Endothelial cell (in vitro differentiated cells): ENCODE measurements at regions not wholly inside any gene's neighbourhood (a gene's known extent, or its start where the extent isn't known, plus 50 kb on each side); places are given as distances from the start of the nearest gene placed in this dataset.
"Not testable (repeated sequence)": the region's sequence is repeated elsewhere in the genome, so short reads cannot be mapped to it uniquely, and the experiment has no call there.

Source experiments
- DNase-seq: peaks from one replicate; pipeline ENCODE4 v3.0.0; 2021; ENCODE audit warnings: low spot score
- H3K27ac Mint-ChIP-seq: one replicate; pipeline ENCODE4 v1.8.0; 2021; ENCODE audit warnings: mixed read lengths, inconsistent platforms; ENCODE audit not compliant: unreplicated experiment
- H3K27me3 Mint-ChIP-seq: one replicate; pipeline ENCODE4 v1.8.0; 2021; ENCODE audit warnings: mild to moderate bottlenecking, moderate library complexity, mixed read lengths, inconsistent platforms; ENCODE audit not compliant: unreplicated experiment
- H3K36me3 Mint-ChIP-seq: one replicate; pipeline ENCODE4 v1.8.0; 2021; ENCODE audit warnings: mild to moderate bottlenecking, low read depth, mixed read lengths, inconsistent platforms; ENCODE audit not compliant: unreplicated experiment
- H3K4me1 Mint-ChIP-seq: one replicate; pipeline ENCODE4 v1.8.0; 2021; ENCODE audit warnings: mild to moderate bottlenecking, mixed read lengths, inconsistent platforms; ENCODE audit not compliant: unreplicated experiment
- H3K4me3 Mint-ChIP-seq: one replicate; pipeline ENCODE4 v1.8.0; 2021; ENCODE audit warnings: mild to moderate bottlenecking, mixed read lengths, inconsistent platforms; ENCODE audit not compliant: unreplicated experiment
- H3K9me3 Mint-ChIP-seq: one replicate; pipeline ENCODE4 v1.8.0; 2021; ENCODE audit warnings: mixed read lengths, inconsistent platforms; ENCODE audit not compliant: unreplicated experiment
- TF ChIP-seq, protein P1 (sequence below): fragments of 200-600 bp; sonication (generic); IDR thresholded peaks from one replicate; pipeline ENCODE4 v1.5.0; 2021; ENCODE audit warnings: antibody characterized with exemption; ENCODE audit not compliant: unreplicated experiment

- H3K27ac Mint-ChIP-seq: no peak overlapping the region
- TF ChIP-seq, protein P1, sequence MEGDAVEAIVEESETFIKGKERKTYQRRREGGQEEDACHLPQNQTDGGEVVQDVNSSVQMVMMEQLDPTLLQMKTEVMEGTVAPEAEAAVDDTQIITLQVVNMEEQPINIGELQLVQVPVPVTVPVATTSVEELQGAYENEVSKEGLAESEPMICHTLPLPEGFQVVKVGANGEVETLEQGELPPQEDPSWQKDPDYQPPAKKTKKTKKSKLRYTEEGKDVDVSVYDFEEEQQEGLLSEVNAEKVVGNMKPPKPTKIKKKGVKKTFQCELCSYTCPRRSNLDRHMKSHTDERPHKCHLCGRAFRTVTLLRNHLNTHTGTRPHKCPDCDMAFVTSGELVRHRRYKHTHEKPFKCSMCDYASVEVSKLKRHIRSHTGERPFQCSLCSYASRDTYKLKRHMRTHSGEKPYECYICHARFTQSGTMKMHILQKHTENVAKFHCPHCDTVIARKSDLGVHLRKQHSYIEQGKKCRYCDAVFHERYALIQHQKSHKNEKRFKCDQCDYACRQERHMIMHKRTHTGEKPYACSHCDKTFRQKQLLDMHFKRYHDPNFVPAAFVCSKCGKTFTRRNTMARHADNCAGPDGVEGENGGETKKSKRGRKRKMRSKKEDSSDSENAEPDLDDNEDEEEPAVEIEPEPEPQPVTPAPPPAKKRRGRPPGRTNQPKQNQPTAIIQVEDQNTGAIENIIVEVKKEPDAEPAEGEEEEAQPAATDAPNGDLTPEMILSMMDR: no peak
- no peaks in the 10 kb centered on the region for H3K9me3 Mint-ChIP-seq
- peaks cover 2% of the 10 kb centered on the region for H3K27me3 Mint-ChIP-seq
- H3K36me3 Mint-ChIP-seq: no peaks in the 10 kb centered on the region
- H3K4me1 Mint-ChIP-seq: no peaks in the 10 kb centered on the region
- no peak for DNase-seq
- H3K4me3 Mint-ChIP-seq: no peak overlapping the region
Observed at GRCh38 chr5:89168766-89169165, 285.8 kb upstream of the MEF2C start.

DNA sequence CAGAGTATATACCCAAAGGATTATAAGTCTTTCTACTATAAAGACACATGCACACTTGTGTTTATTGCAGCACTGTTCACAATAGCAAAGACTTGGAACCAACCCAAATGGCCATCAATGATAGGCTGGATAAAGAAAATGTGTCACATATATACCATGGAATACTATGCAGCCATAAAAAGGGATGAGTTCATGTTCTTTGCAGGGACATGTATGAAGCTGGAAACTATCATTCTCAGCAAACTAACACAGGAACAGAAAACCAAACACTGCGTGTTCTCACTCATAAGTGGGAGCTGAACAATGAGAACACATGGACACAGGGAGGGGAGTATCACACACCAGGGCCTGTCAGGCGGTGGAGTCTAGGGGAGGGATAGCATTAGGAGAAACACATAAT, 281.7 kb upstream of the MEF2C start:
- not testable (repeated sequence) for H3K27ac Mint-ChIP-seq, H3K9me3 Mint-ChIP-seq, H3K4me3 Mint-ChIP-seq, H3K36me3 Mint-ChIP-seq, H3K27me3 Mint-ChIP-seq, H3K4me1 Mint-ChIP-seq, DNase-seq

- no peaks in the 10 kb centered on the region for H3K27me3 Mint-ChIP-seq
- no peaks in the 10 kb centered on the region for H3K4me1 Mint-ChIP-seq
- TF ChIP-seq, protein P1: no peak
- no peak for DNase-seq
- no peaks in the 10 kb centered on the region for H3K9me3 Mint-ChIP-seq
- H3K4me3 Mint-ChIP-seq: no peak overlapping the region
- no peak overlapping the region for H3K27ac Mint-ChIP-seq
- no peaks in the 10 kb centered on the region for H3K36me3 Mint-ChIP-seq
Observed at GRCh38 chr5:89156226-89156625, 273.2 kb upstream of the MEF2C start.

DNA sequence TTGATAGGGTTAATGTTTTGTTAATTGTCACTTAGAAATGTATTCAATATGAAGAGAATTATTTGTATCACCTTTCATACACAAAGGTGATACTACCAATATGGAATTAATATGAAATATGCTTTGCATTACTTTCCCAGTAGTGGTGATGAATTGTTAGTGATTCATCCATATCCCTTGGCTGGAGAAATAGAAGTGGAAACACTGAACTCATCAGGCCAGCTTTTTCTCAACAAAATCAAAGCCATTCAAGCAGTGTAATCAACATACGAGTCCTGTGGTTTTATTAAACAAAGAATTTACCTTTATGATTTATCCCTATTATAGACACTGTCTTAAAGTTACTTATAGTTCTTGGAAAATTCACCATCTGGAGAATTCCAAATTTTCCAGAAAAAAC, 264.0 kb upstream of the MEF2C start:
- TF ChIP-seq, protein P1: no peak

GRCh38 chr5:89137148-89137547, 254.2 kb upstream of the MEF2C start:
- H3K9me3 Mint-ChIP-seq: no peaks in the 10 kb centered on the region
- H3K27ac Mint-ChIP-seq: no peak overlapping the region
- TF ChIP-seq, protein P1: no peak
- no peak for DNase-seq
- no peaks in the 10 kb centered on the region for H3K36me3 Mint-ChIP-seq
- H3K4me1 Mint-ChIP-seq: peaks cover 4% of the 10 kb centered on the region
- H3K4me3 Mint-ChIP-seq: no peak overlapping the region
- no peaks in the 10 kb centered on the region for H3K27me3 Mint-ChIP-seq

More for the DNA sequence above, 264.0 kb upstream of the MEF2C start:
- H3K4me1 Mint-ChIP-seq: peaks cover 10% of the 10 kb centered on the region
- no peak for DNase-seq
- no peaks in the 10 kb centered on the region for H3K36me3 Mint-ChIP-seq
- no peak overlapping the region for H3K27ac Mint-ChIP-seq
- no peaks in the 10 kb centered on the region for H3K27me3 Mint-ChIP-seq
- no peaks in the 10 kb centered on the region for H3K9me3 Mint-ChIP-seq
- no peak overlapping the region for H3K4me3 Mint-ChIP-seq

- H3K27me3 Mint-ChIP-seq: no peaks in the 10 kb centered on the region
- H3K27ac Mint-ChIP-seq: no peak overlapping the region
- H3K4me3 Mint-ChIP-seq: no peak overlapping the region
- no peaks in the 10 kb centered on the region for H3K9me3 Mint-ChIP-seq
- TF ChIP-seq, protein P1: no peak
- DNase-seq: no peak
- no peaks in the 10 kb centered on the region for H3K36me3 Mint-ChIP-seq
- H3K4me1 Mint-ChIP-seq: peaks cover 4% of the 10 kb centered on the region
Observed at GRCh38 chr5:89133975-89134374, 251.0 kb upstream of the MEF2C start.
